PC-3 (cell line): ENCODE measurements at regions not wholly inside any gene's neighbourhood (a gene's known extent, or its start where the extent isn't known, plus 50 kb on each side); places are given as distances from the start of the nearest gene placed in this dataset.

Experiments used
- ATAC-seq: fragments of 200-7000 bp; cut with Tn5 transposase; 2 replicates; pipeline ENCODE4 v1.9.1; 2020; ENCODE audit warnings: mild to moderate bottlenecking, moderate library complexity
- BruUV-seq: library from RNA; stranded (reverse); fragments of 400-500 nt; replicated peaks from 2 replicates; lab custom pipeline; 2021; lab: Mats Ljungman, UMichigan
- CTCF ChIA-PET: fragments of 300-600 bp; sonication (Branson Sonifier 250); formaldehyde crosslinking; loops from one replicate; lab custom pipeline; 2022; ENCODE audit warnings: antibody characterized with exemption; lab: Charles Lee
- POLR2A ChIA-PET: fragments of 300-600 bp; sonication (Branson Sonifier 250); formaldehyde crosslinking; loops from one replicate; lab custom pipeline; 2022; ENCODE audit warnings: antibody characterized with exemption; ENCODE audit not compliant: unreplicated experiment; lab: Charles Lee
- DNase-seq: peaks from one replicate; pipeline ENCODE4 v3.0.0-alpha.2; 2015
- H2AFZ ChIP-seq: fragments of 300-600 bp; sonication (generic); 2 replicates; pipeline ENCODE4 v1.6.0; 2016; ENCODE audit warnings: antibody characterized with exemption, low read length
- H3F3A ChIP-seq: fragments of 300-600 bp; sonication (generic); one replicate; pipeline ENCODE4 v1.6.0; 2017; ENCODE audit warnings: antibody characterized with exemption, low read length, control low read depth, mild to moderate bottlenecking; ENCODE audit not compliant: unreplicated experiment
- H3K27ac ChIP-seq: fragments of 300-600 bp; sonication (generic); 2 replicates; pipeline ENCODE4 v1.5.1; 2016; ENCODE audit warnings: mild to moderate bottlenecking, low read length
- H3K27me3 ChIP-seq: fragments of 300-600 bp; sonication (generic); 2 replicates; pipeline ENCODE4 v1.6.1; 2016; ENCODE audit warnings: low read length, mixed read lengths
- H3K36me3 ChIP-seq: fragments of 300-600 bp; sonication (generic); 2 replicates; pipeline ENCODE4 v1.6.1; 2016; ENCODE audit warnings: low read depth, mixed run types, low read length, mixed read lengths
- H3K4me1 ChIP-seq: fragments of 300-600 bp; sonication (generic); 2 replicates; pipeline ENCODE4 v1.5.1; 2016; ENCODE audit warnings: low read length; ENCODE audit not compliant: insufficient read depth
- H3K4me2 ChIP-seq: fragments of 300-600 bp; sonication (generic); 2 replicates; pipeline ENCODE4 v1.6.0; 2016; ENCODE audit warnings: low read length
- H3K4me3 ChIP-seq: fragments of 300-600 bp; sonication (generic); 2 replicates; pipeline ENCODE4 v1.5.1; 2016; ENCODE audit warnings: mild to moderate bottlenecking, low read length, mixed read lengths
- H3K79me2 ChIP-seq: fragments of 300-600 bp; sonication (generic); 2 replicates; pipeline ENCODE4 v1.6.1; 2017; ENCODE audit warnings: low read length, mixed read lengths
- H3K9ac ChIP-seq: fragments of 300-600 bp; sonication (generic); 2 replicates; pipeline ENCODE4 v1.6.0; 2016; ENCODE audit warnings: mild to moderate bottlenecking, low read length
- H3K9me2 ChIP-seq: fragments of 300-600 bp; sonication (generic); replicated peaks from 2 replicates; pipeline ENCODE4 v1.6.1; 2016; ENCODE audit warnings: mixed run types, low read length, mixed read lengths
- H3K9me3 ChIP-seq: fragments of 300-600 bp; sonication (generic); 2 replicates; pipeline ENCODE4 v1.6.1; 2016; ENCODE audit warnings: low read length, mixed read lengths
- H4K20me1 ChIP-seq: fragments of 300-600 bp; sonication (generic); 2 replicates; pipeline ENCODE4 v1.6.1; 2016; ENCODE audit warnings: low read length, mixed read lengths
- EZH2 ChIP-seq: fragments of 300-600 bp; sonication (generic); IDR thresholded peaks from one replicate; pipeline ENCODE4 v1.6.1; 2017; ENCODE audit warnings: antibody characterized with exemption, mild to moderate bottlenecking, low read length; ENCODE audit not compliant: unreplicated experiment
- EZH2phosphoT487 ChIP-seq: fragments of 300-600 bp; sonication (generic); IDR thresholded peaks from 2 replicates; pipeline ENCODE4 v1.6.1; 2018; ENCODE audit warnings: mild to moderate bottlenecking, antibody characterized with exemption, low read length, borderline replicate concordance
- intact Hi-C: fragments of 100-400 bp; cut with micrococcal nuclease; formaldehyde crosslinking; loops from 2 replicates; pipeline ENCODE4 v1.9.0; 2023
- TF ChIP-seq, protein P1 (sequence below): fragments of 300-600 bp; sonication (generic); conservative IDR thresholded peaks from 2 replicates; pipeline ENCODE4 v1.5.1; 2017; ENCODE audit warnings: antibody characterized with exemption, low read depth, mild to moderate bottlenecking, low read length

DNA sequence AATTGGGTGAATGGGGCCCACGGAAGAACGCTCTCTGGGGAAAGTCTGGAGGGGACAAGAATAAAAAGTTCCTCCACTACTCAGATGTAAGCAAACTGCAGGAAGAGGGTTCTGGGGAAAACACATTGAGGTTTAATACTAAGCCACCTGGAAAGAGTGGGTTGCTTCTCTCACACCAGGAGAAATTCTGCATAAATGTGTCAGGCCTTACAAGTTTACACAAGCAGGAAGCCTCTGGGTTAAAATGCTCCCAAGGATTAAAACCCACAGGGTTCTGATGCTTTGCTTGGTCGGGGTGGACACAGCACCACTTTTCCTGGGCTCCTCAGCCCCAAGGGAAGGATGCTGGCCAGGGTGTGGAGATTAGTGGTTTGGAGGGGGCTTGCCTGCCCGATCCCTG lies 122.1 kb upstream of the SLC22A23 start:
- H3K36me3 ChIP-seq, result no peaks in the 10 kb centered on the region
- no peaks in the 10 kb centered on the region for H3K9me2 ChIP-seq
- no peak overlapping the region for H3K9ac ChIP-seq
- H3K9me3 ChIP-seq, result no peaks in the 10 kb centered on the region
- TF ChIP-seq, protein P1, sequence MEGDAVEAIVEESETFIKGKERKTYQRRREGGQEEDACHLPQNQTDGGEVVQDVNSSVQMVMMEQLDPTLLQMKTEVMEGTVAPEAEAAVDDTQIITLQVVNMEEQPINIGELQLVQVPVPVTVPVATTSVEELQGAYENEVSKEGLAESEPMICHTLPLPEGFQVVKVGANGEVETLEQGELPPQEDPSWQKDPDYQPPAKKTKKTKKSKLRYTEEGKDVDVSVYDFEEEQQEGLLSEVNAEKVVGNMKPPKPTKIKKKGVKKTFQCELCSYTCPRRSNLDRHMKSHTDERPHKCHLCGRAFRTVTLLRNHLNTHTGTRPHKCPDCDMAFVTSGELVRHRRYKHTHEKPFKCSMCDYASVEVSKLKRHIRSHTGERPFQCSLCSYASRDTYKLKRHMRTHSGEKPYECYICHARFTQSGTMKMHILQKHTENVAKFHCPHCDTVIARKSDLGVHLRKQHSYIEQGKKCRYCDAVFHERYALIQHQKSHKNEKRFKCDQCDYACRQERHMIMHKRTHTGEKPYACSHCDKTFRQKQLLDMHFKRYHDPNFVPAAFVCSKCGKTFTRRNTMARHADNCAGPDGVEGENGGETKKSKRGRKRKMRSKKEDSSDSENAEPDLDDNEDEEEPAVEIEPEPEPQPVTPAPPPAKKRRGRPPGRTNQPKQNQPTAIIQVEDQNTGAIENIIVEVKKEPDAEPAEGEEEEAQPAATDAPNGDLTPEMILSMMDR, result no peak
- TF ChIP-seq EZH2, result no peak
- TF ChIP-seq EZH2phosphoT487, result no peak
- no peak overlapping the region for H3K27ac ChIP-seq
- ATAC-seq (no peak), DNase-seq (no peak)
- ChIA-PET CTCF (no interaction called here), POLR2A (no interaction called here)
- no peaks in the 10 kb centered on the region for H3F3A ChIP-seq
- H2AFZ ChIP-seq, result no peak overlapping the region
- intact Hi-C loops, result no loop called here
- no peaks in the 10 kb centered on the region for H4K20me1 ChIP-seq
- no peaks in the 10 kb centered on the region for H3K79me2 ChIP-seq
- H3K4me1 ChIP-seq, result no peaks in the 10 kb centered on the region
- H3K4me3 ChIP-seq, result no peak overlapping the region
- H3K4me2 ChIP-seq, result no peak overlapping the region
- BruUV-seq, result no TSS peak
- H3K27me3 ChIP-seq, result no peaks in the 10 kb centered on the region

- H3K27ac ChIP-seq, result no peak overlapping the region
- no peak for DNase-seq
- H3K27me3 ChIP-seq, result no peaks in the 10 kb centered on the region
- no peaks in the 10 kb centered on the region for H3F3A ChIP-seq
- no peak overlapping the region for H3K4me2 ChIP-seq
- TF ChIP-seq EZH2phosphoT487 (no peak), EZH2 (no peak)
- TF ChIP-seq, protein P1, result no peak
- H3K9me2 ChIP-seq, result no peaks in the 10 kb centered on the region
- no peaks in the 10 kb centered on the region for H3K79me2 ChIP-seq
- intact Hi-C loops, result no loop called here
- H3K36me3 ChIP-seq, result no peaks in the 10 kb centered on the region
- ATAC-seq, result no peak
- ChIA-PET CTCF (no interaction called here), POLR2A (no interaction called here)
- no peaks in the 10 kb centered on the region for H3K9me3 ChIP-seq
- H3K4me3 ChIP-seq, result no peak overlapping the region
- H3K9ac ChIP-seq, result no peak overlapping the region
- BruUV-seq, result no TSS peak
- no peaks in the 10 kb centered on the region for H3K4me1 ChIP-seq
- no peaks in the 10 kb centered on the region for H4K20me1 ChIP-seq
- no peak overlapping the region for H2AFZ ChIP-seq
Observed at GRCh38 chr6:3577517-3577916, 120.7 kb upstream of the SLC22A23 start.

GRCh38 chr6:3575701-3576100 lies 118.9 kb upstream of the SLC22A23 start:
- no peak overlapping the region for H3K4me2 ChIP-seq
- ChIA-PET POLR2A (no interaction called here), CTCF (no interaction called here)
- intact Hi-C loops, result no loop called here
- no peak overlapping the region for H2AFZ ChIP-seq
- TF ChIP-seq, protein P1, result no peak
- no peak for TF ChIP-seq EZH2
- no peak for TF ChIP-seq EZH2phosphoT487
- H3K27me3 ChIP-seq, result no peaks in the 10 kb centered on the region
- no peaks in the 10 kb centered on the region for H3K9me3 ChIP-seq
- H3F3A ChIP-seq, result no peaks in the 10 kb centered on the region
- no peaks in the 10 kb centered on the region for H3K36me3 ChIP-seq
- no peak overlapping the region for H3K27ac ChIP-seq
- no peaks in the 10 kb centered on the region for H3K79me2 ChIP-seq
- no TSS peak for BruUV-seq
- H3K4me1 ChIP-seq, result no peaks in the 10 kb centered on the region
- ATAC-seq, result no peak
- H3K9me2 ChIP-seq, result no peaks in the 10 kb centered on the region
- H4K20me1 ChIP-seq, result no peaks in the 10 kb centered on the region
- no peak for DNase-seq
- H3K9ac ChIP-seq, result no peak overlapping the region
- no peak overlapping the region for H3K4me3 ChIP-seq
